HG03196 (cell line): ENCODE measurements at regions not wholly inside any gene's neighbourhood (a gene's known extent, or its start where the extent isn't known, plus 50 kb on each side); places are given as distances from the start of the nearest gene placed in this dataset.

Experiments
- ATAC-seq: cut with Tn5 transposase; IDR thresholded peaks from one replicate; pipeline ENCODE4 v1.9.1; 2021; ENCODE audit not compliant: unreplicated experiment

DNA sequence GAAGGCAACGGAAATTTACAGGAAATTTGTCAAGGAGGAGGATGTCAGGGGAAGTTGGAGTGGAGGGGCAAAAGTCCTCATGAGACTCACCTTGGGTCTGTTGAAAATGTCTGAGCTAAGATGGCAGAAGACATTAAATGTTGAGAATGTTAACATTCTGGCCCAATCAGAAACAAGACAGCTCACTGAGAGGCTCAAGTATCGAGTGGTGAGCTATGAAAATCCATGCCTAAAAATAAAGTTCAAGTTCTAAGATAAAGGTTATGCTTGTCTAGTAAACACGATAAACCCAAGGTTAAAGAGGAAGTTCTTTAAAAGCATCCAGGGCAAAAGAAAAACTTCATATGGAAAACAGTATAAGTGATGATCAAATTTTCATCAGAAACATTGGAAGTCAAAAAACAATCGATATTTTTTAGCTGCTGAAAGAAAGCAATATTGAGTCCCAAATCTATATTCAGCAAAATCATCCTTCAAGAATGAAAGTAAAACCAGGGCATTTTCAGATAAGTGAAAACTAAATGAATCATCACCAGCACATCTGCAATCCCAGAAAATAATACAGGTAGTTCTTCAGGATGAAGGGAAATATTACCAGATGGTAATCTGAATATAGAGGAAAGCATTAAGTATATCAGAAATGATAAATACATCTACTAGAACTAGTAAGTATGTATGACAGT is 462.4 kb downstream of the TLL1 start:
- no peak for ATAC-seq

DNA sequence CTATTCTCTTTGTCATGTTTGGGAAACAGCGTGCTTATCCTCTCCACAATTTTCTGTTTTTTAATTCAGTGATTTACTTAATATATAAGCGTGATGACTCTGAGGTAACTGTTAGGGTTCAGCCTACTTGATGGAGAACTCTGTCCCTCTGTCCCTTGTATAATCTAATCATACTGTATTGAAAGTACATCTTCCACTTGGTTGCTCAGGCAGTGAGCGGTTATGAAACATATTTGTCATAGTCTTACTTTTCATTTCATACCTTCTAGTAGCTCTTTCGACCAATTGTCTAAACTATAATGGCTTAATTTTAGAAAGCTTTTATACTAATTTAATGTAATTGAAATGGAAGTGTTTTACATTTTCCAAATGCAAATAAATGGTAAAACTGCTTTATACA is 469.0 kb downstream of the TLL1 start:
- ATAC-seq, result no peak

GRCh38 chr4:166363198-166363597 is 490.2 kb downstream of the TLL1 start:
- ATAC-seq, result no peak

DNA sequence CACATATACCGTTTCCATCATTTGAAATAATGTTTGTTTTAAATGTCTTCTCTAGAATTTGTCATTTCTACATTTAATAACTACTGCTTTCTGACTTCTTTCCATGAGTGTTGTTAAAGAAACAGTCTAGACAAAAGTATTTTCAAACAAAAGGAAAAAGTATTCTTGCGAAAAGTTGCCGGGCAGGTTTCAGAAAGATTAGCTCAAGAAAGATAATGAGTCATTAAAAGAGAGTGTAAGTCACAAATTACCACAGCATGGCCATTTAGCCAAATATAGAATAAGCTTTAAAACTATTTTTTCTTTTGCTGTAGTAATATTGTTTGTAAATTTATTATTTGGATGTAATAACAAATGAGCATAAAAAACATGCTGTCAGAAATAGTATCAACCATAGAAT is 493.0 kb downstream of the TLL1 start:
- ATAC-seq, result no peak

- ATAC-seq, result no peak
These were observed 504.5 kb downstream of the TLL1 start for GRCh38 chr4:166377578-166377977.

DNA sequence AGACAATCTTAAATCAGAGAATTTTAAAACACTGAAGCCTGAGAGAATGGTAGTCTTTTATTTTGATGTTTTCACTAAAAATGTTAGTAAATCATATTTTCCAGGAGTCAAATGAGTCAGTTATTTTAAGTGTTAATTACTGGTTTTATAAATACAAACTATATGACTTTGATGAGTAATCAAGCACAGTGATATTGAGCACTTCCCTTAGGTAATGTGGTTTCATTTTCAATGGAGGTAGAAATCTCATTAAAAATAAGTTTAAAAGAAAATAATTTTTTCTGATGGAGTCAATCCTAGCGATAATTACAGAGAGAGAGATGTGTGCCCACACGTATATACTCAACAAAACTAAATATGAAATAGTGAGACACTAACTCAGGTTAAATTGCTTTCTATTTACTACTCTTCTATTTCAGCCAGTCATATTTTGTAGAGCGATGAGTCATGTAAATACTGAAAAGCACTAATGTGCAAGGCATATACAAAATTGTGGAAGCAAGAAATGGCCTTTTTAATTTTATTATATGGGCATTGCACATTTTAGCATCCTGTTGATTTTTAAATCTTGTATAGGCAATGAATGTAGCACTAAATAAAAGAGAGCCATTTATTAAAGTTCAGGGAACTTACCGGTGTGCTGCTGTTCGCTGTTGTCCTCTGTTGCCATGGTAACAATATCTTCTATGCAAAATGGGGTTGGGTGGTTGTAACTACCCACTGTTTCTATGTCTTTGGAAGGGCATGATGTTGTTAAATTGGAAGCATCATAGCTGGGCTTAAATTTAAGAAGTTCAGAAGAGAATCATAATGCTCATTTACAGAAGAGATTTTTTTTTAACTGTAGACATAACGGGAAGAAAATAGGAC is 513.7 kb downstream of the TLL1 start:
- ATAC-seq, result no peak

GRCh38 chr4:166391501-166391900 is 518.5 kb downstream of the TLL1 start:
- no peak for ATAC-seq

DNA sequence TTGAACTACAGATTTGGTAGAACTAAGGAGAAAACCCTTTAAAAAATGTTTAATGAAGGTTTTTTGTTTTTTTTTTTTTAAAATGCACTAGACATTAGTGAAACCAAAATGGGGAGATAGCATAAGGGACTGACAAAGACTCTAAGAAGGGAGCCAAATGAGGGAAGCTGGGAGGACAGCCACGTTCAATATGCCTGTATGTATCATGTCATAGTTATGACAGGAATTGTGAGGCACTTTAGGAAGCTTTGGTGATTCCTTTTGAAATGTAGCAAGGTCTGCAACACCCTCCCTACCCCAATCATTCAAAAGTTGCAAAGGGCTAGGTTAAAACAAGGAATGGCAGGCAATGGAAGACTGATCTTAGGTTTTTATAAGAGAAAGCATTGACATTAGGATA is 526.0 kb downstream of the TLL1 start:
- ATAC-seq, result no peak

DNA sequence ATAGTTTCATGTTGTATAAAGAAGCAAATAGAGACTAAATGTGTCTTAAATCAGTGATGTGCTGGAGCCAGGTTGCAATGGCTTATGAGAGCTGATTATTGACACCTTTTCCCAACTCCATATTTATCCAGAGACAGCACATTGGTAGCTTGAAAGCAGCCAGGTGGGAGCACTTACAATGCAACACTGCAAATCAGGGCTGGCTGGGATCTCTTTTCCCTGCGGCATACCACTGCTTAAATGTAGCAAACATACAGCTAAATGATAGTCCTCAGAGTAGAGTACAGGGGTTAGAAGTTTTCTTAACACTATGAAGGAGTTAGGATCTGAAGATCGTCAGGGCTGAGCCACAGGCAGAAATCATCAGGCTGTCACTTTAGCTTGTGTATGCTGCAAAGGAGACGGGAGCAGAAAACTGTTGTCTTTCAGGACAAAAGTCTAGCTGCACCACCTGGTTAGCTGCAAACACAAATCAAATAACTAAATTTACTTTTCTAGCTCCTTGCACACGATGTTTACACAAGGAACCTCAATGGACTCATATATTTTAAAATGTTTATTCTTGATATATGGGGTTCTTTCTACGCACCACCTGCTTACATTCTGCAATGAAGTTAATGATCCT is 527.3 kb downstream of the TLL1 start:
- no peak for ATAC-seq

DNA sequence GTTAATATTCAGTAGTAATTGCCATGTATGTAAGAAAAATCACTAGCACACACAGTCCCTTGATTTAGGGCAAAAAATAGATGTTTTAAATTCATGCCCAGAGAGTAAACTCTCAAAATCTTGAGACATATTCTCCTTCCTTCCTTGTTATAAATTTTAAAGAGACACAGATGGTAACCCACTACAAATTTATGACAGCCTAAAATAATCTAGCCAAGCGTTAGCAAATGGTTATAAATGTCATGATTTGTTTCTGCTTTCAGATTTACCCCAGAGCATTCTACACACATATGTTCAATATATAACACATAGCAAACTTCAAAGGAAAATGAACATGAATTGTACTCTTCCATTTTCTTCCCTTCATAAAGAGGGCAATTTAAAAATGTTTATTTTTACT is 540.3 kb downstream of the TLL1 start:
- no peak for ATAC-seq

GRCh38 chr4:166414431-166414830 is 541.4 kb downstream of the TLL1 start:
- ATAC-seq, result no peak

GRCh38 chr4:166415749-166416148 is 542.7 kb downstream of the TLL1 start:
- ATAC-seq, result no peak

GRCh38 chr4:166421556-166422156 is 548.6 kb downstream of the TLL1 start:
- no peak for ATAC-seq

GRCh38 chr4:166422475-166422874 is 549.4 kb downstream of the TLL1 start:
- ATAC-seq, result no peak

DNA sequence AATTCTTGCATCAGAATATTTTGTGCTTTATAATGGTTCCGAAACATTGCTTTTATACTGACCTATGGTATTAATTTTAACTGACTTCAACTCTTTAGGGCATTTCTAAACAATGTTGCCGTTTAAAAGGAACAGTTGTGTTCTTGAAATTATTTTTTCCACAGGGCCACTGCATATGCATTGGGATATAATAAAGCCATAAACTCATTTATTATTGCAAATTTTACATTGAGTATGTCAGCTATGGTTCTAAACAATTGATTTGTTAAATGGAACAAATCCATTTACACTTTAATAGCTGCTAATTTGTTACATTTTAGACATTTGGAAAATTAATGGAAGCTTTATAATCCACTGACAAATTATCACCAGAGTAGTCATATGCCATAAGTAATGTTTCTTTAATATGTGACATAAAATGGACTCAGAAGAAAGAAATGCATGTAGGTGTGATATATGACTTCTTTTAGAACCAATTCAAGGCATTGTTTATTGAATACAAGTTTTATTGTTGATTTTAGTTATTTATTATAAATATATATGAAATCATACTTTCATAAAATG is 553.3 kb downstream of the TLL1 start:
- no peak for ATAC-seq

- no peak for ATAC-seq
These were observed 559.1 kb downstream of the TLL1 start for GRCh38 chr4:166432125-166432524.

GRCh38 chr4:166432842-166433241 is 559.8 kb downstream of the TLL1 start:
- ATAC-seq, result no peak

GRCh38 chr4:166435449-166435848 is 562.4 kb downstream of the TLL1 start:
- ATAC-seq, result no peak

GRCh38 chr4:166458756-166459155 is 585.7 kb downstream of the TLL1 start:
- ATAC-seq, result no peak

GRCh38 chr4:166459621-166460020 is 586.6 kb downstream of the TLL1 start:
- ATAC-seq, result no peak
